PC-3 (cell line): ENCODE measurements at regions not wholly inside any gene's neighbourhood (a gene's known extent, or its start where the extent isn't known, plus 50 kb on each side); places are given as distances from the start of the nearest gene placed in this dataset.

Experiments used
- ATAC-seq: fragments of 200-7000 bp; cut with Tn5 transposase; 2 replicates; pipeline ENCODE4 v1.9.1; 2020; ENCODE audit warnings: mild to moderate bottlenecking, moderate library complexity
- BruUV-seq: library from RNA; stranded (reverse); fragments of 400-500 nt; replicated peaks from 2 replicates; lab custom pipeline; 2021; lab: Mats Ljungman, UMichigan
- CTCF ChIA-PET: fragments of 300-600 bp; sonication (Branson Sonifier 250); formaldehyde crosslinking; loops from one replicate; lab custom pipeline; 2022; ENCODE audit warnings: antibody characterized with exemption; lab: Charles Lee
- POLR2A ChIA-PET: fragments of 300-600 bp; sonication (Branson Sonifier 250); formaldehyde crosslinking; loops from one replicate; lab custom pipeline; 2022; ENCODE audit warnings: antibody characterized with exemption; ENCODE audit not compliant: unreplicated experiment; lab: Charles Lee
- DNase-seq: peaks from one replicate; pipeline ENCODE4 v3.0.0-alpha.2; 2015
- H2AFZ ChIP-seq: fragments of 300-600 bp; sonication (generic); 2 replicates; pipeline ENCODE4 v1.6.0; 2016; ENCODE audit warnings: antibody characterized with exemption, low read length
- H3F3A ChIP-seq: fragments of 300-600 bp; sonication (generic); one replicate; pipeline ENCODE4 v1.6.0; 2017; ENCODE audit warnings: antibody characterized with exemption, low read length, control low read depth, mild to moderate bottlenecking; ENCODE audit not compliant: unreplicated experiment
- H3K27ac ChIP-seq: fragments of 300-600 bp; sonication (generic); 2 replicates; pipeline ENCODE4 v1.5.1; 2016; ENCODE audit warnings: mild to moderate bottlenecking, low read length
- H3K27me3 ChIP-seq: fragments of 300-600 bp; sonication (generic); 2 replicates; pipeline ENCODE4 v1.6.1; 2016; ENCODE audit warnings: low read length, mixed read lengths
- H3K36me3 ChIP-seq: fragments of 300-600 bp; sonication (generic); 2 replicates; pipeline ENCODE4 v1.6.1; 2016; ENCODE audit warnings: low read depth, mixed run types, low read length, mixed read lengths
- H3K4me1 ChIP-seq: fragments of 300-600 bp; sonication (generic); 2 replicates; pipeline ENCODE4 v1.5.1; 2016; ENCODE audit warnings: low read length; ENCODE audit not compliant: insufficient read depth
- H3K4me2 ChIP-seq: fragments of 300-600 bp; sonication (generic); 2 replicates; pipeline ENCODE4 v1.6.0; 2016; ENCODE audit warnings: low read length
- H3K4me3 ChIP-seq: fragments of 300-600 bp; sonication (generic); 2 replicates; pipeline ENCODE4 v1.5.1; 2016; ENCODE audit warnings: mild to moderate bottlenecking, low read length, mixed read lengths
- H3K79me2 ChIP-seq: fragments of 300-600 bp; sonication (generic); 2 replicates; pipeline ENCODE4 v1.6.1; 2017; ENCODE audit warnings: low read length, mixed read lengths
- H3K9ac ChIP-seq: fragments of 300-600 bp; sonication (generic); 2 replicates; pipeline ENCODE4 v1.6.0; 2016; ENCODE audit warnings: mild to moderate bottlenecking, low read length
- H3K9me2 ChIP-seq: fragments of 300-600 bp; sonication (generic); replicated peaks from 2 replicates; pipeline ENCODE4 v1.6.1; 2016; ENCODE audit warnings: mixed run types, low read length, mixed read lengths
- H3K9me3 ChIP-seq: fragments of 300-600 bp; sonication (generic); 2 replicates; pipeline ENCODE4 v1.6.1; 2016; ENCODE audit warnings: low read length, mixed read lengths
- H4K20me1 ChIP-seq: fragments of 300-600 bp; sonication (generic); 2 replicates; pipeline ENCODE4 v1.6.1; 2016; ENCODE audit warnings: low read length, mixed read lengths
- EZH2 ChIP-seq: fragments of 300-600 bp; sonication (generic); IDR thresholded peaks from one replicate; pipeline ENCODE4 v1.6.1; 2017; ENCODE audit warnings: antibody characterized with exemption, mild to moderate bottlenecking, low read length; ENCODE audit not compliant: unreplicated experiment
- EZH2phosphoT487 ChIP-seq: fragments of 300-600 bp; sonication (generic); IDR thresholded peaks from 2 replicates; pipeline ENCODE4 v1.6.1; 2018; ENCODE audit warnings: mild to moderate bottlenecking, antibody characterized with exemption, low read length, borderline replicate concordance
- intact Hi-C: fragments of 100-400 bp; cut with micrococcal nuclease; formaldehyde crosslinking; loops from 2 replicates; pipeline ENCODE4 v1.9.0; 2023
- TF ChIP-seq, protein P1 (sequence below): fragments of 300-600 bp; sonication (generic); conservative IDR thresholded peaks from 2 replicates; pipeline ENCODE4 v1.5.1; 2017; ENCODE audit warnings: antibody characterized with exemption, low read depth, mild to moderate bottlenecking, low read length

DNA sequence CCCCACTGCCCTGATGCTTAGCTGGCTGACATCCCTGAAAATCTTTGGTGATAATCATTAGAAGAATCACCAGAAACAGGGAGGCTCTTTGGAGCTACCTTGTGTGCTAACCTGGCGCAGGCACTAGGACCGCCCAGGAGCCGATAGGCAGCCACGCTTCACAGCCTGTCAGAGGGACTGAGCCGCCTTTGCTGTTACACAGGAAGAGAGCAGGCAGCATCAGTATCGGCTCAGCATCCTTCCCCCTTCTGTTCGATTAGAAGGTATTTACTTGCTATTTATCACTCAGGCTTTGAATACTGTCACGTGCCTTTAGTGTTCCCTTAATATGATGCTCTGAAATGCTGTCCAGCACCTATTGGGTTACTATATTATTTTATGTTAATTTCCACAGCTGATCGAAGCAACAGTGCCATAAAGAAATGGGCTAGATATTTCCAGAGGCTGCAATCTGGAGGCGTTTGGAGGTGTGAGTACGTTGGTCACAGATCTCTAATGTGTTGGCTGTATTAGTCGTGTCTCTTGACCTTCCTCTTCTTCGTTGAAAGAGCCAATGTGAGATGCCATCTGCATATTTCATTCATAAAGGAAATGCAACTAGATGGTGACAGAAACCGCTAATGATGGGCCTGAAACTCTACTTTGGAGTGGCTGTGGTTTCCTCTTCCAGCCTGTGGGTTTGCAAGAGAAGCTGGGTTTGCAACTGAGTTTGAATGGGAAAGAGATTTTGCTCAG, 110.4 kb upstream of the RAB27B start:
- ATAC-seq (no peak), DNase-seq (no peak)
- no peak overlapping the region for H2AFZ ChIP-seq
- no peaks in the 10 kb centered on the region for H3K79me2 ChIP-seq
- intact Hi-C loops = no loop called here
- H3K4me1 ChIP-seq = peaks cover 6% of the 10 kb centered on the region; the same call in 1 of the 2 replicates
- H3K27ac ChIP-seq = no peak overlapping the region
- H3K4me3 ChIP-seq = no peak overlapping the region
- H3K9ac ChIP-seq = no peak overlapping the region
- H4K20me1 ChIP-seq = no peaks in the 10 kb centered on the region
- BruUV-seq = no TSS peak
- no peaks in the 10 kb centered on the region for H3K27me3 ChIP-seq
- POLR2A ChIA-PET = no interaction called here
- H3K9me2 ChIP-seq = no peaks in the 10 kb centered on the region
- CTCF ChIA-PET = no interaction called here
- no peaks in the 10 kb centered on the region for H3F3A ChIP-seq
- TF ChIP-seq EZH2phosphoT487 (no peak), EZH2 (no peak)
- TF ChIP-seq, protein P1, sequence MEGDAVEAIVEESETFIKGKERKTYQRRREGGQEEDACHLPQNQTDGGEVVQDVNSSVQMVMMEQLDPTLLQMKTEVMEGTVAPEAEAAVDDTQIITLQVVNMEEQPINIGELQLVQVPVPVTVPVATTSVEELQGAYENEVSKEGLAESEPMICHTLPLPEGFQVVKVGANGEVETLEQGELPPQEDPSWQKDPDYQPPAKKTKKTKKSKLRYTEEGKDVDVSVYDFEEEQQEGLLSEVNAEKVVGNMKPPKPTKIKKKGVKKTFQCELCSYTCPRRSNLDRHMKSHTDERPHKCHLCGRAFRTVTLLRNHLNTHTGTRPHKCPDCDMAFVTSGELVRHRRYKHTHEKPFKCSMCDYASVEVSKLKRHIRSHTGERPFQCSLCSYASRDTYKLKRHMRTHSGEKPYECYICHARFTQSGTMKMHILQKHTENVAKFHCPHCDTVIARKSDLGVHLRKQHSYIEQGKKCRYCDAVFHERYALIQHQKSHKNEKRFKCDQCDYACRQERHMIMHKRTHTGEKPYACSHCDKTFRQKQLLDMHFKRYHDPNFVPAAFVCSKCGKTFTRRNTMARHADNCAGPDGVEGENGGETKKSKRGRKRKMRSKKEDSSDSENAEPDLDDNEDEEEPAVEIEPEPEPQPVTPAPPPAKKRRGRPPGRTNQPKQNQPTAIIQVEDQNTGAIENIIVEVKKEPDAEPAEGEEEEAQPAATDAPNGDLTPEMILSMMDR = no peak
- no peak overlapping the region for H3K4me2 ChIP-seq
- H3K36me3 ChIP-seq = no peaks in the 10 kb centered on the region
- H3K9me3 ChIP-seq = no peaks in the 10 kb centered on the region

DNA sequence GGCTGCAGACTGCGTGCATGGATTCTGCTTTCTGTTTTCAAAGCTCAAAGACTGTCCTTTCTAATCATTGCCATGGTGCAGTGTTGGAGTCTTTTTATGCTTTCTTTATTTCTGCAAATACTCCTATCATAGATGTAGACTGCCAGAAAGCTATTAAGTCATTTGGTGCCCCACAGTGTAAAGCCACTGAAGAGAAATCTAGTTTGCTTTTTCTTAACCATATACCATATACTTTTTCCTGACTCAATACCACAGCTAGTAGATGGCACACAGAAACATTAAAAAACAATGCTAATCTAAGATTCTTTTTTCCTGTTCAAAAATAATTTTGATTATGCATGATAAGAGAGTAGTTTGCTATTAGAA, 109.9 kb upstream of the RAB27B start:
- ChIA-PET CTCF (no interaction called here), POLR2A (no interaction called here)
- no peaks in the 10 kb centered on the region for H3K36me3 ChIP-seq
- H3K9ac ChIP-seq = no peak overlapping the region
- no peak overlapping the region for H2AFZ ChIP-seq
- no peak overlapping the region for H3K27ac ChIP-seq
- no peaks in the 10 kb centered on the region for H3F3A ChIP-seq
- TF ChIP-seq, protein P1 = no peak
- TF ChIP-seq EZH2phosphoT487 (no peak), EZH2 (no peak)
- intact Hi-C loops = no loop called here
- H3K4me3 ChIP-seq = no peak overlapping the region
- H3K9me2 ChIP-seq = no peaks in the 10 kb centered on the region
- no TSS peak for BruUV-seq
- no peak overlapping the region for H3K4me2 ChIP-seq
- H3K9me3 ChIP-seq = no peaks in the 10 kb centered on the region
- no peaks in the 10 kb centered on the region for H3K27me3 ChIP-seq
- DNase-seq = no peak
- 0 out of 2 replicates have a peak, but pooled peaks cover 6% of the 10 kb centered on the region for H3K4me1 ChIP-seq
- ATAC-seq = no peak
- H3K79me2 ChIP-seq = no peaks in the 10 kb centered on the region
- no peaks in the 10 kb centered on the region for H4K20me1 ChIP-seq

DNA sequence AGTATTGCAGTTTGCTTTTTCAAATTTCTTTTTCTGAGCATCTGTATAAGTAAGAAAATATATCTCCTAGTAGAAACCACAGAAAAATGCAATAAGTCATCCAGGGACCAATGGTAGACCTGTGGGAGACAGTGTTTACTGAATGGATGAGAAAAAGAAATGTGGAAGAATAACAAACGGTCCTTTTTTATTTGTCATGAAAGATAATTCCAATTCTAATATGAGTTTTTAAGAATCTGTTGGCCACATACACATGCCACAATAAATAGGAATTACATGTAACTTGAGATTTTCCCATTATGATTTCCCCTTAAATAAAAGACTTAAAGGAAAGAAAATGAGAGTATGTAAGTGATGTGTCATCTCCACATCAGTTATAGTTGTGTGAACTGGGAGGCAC, 107.7 kb upstream of the RAB27B start:
- POLR2A ChIA-PET = no interaction called here
- no peak overlapping the region for H3K9ac ChIP-seq
- no peak overlapping the region for H3K4me3 ChIP-seq
- TF ChIP-seq, protein P1 = no peak
- TF ChIP-seq EZH2phosphoT487 (no peak), EZH2 (no peak)
- BruUV-seq = no TSS peak
- H3K4me1 ChIP-seq = 0 out of 2 replicates have a peak, but pooled peaks cover 6% of the 10 kb centered on the region
- H3K79me2 ChIP-seq = no peaks in the 10 kb centered on the region
- no peak for DNase-seq
- H3K9me2 ChIP-seq = no peaks in the 10 kb centered on the region
- no peaks in the 10 kb centered on the region for H3K36me3 ChIP-seq
- H3K9me3 ChIP-seq = no peaks in the 10 kb centered on the region
- H4K20me1 ChIP-seq = no peaks in the 10 kb centered on the region
- intact Hi-C loops = no loop called here
- no peak for ATAC-seq
- no peak overlapping the region for H3K27ac ChIP-seq
- no peaks in the 10 kb centered on the region for H3K27me3 ChIP-seq
- CTCF ChIA-PET = no interaction called here
- H3F3A ChIP-seq = no peaks in the 10 kb centered on the region
- no peak overlapping the region for H3K4me2 ChIP-seq
- H2AFZ ChIP-seq = no peak overlapping the region
